Naive thymus-derived CD4-positive, alpha-beta T cell (primary cell): ENCODE measurements at regions not wholly inside any gene's neighbourhood (a gene's known extent, or its start where the extent isn't known, plus 50 kb on each side); places are given as distances from the start of the nearest gene placed in this dataset.

Experiments used
- ATAC-seq: fragments of 150-1000 bp; cut with Tn5 transposase; 2 replicates; pipeline ENCODE4 v1.10.0; 2021; ENCODE audit warnings: mild to moderate bottlenecking, moderate library complexity
- CTCF ChIA-PET: fragments of 350-600 bp; sonication (Branson Sonifier 250); formaldehyde crosslinking; loops from one replicate; lab custom pipeline; 2021; ENCODE audit warnings: antibody characterized with exemption; lab: Charles Lee
- POLR2A ChIA-PET: fragments of 350-600 bp; sonication (Branson Sonifier 250); formaldehyde crosslinking; loops from one replicate; lab custom pipeline; 2021; ENCODE audit warnings: antibody characterized with exemption, inconsistent platforms; lab: Charles Lee
- DNase-seq, 9 donors: peaks; one replicate each; pipeline versions ENCODE4 v3.0.0 to v3.0.0-alpha.2; 2020 to 2022; ENCODE audit warnings: mixed read lengths in 1 of 9
- H3K27ac ChIP-seq: one replicate; pipeline ENCODE4 v1.7.0; 2013; ENCODE audit warnings: mild to moderate bottlenecking, low read depth, low read length, moderate library complexity
- H3K27me3 ChIP-seq, 2 donors: one replicate each; pipeline ENCODE4 v1.7.0; 2013; ENCODE audit warnings: low read length in 2 of 2, mild to moderate bottlenecking in 2 of 2, moderate library complexity in 2 of 2; ENCODE audit not compliant: control insufficient read depth in 2 of 2, insufficient read depth in 2 of 2
- H3K36me3 ChIP-seq, 3 experiments: 1 replicate in 2 of 3; 2 replicates in 1 of 3; pipeline ENCODE4 v1.7.0; 2013; ENCODE audit warnings: low read length in 3 of 3, mild to moderate bottlenecking in 3 of 3, moderate library complexity in 1 of 3; ENCODE audit not compliant: insufficient read depth in 3 of 3, control insufficient read depth in 2 of 3
- H3K4me1 ChIP-seq, 2 donors: one replicate each; pipeline ENCODE4 v1.7.0; 2013; ENCODE audit warnings: low read length in 2 of 2, mild to moderate bottlenecking in 2 of 2, moderate library complexity in 1 of 2; ENCODE audit not compliant: control insufficient read depth in 2 of 2, insufficient read depth in 2 of 2
- H3K4me3 ChIP-seq: 2 replicates; pipeline ENCODE4 v1.7.0; 2013; ENCODE audit warnings: mild to moderate bottlenecking, low read length
- H3K9me3 ChIP-seq, 3 experiments: 1 replicate in 2 of 3; 2 replicates in 1 of 3; pipeline ENCODE4 v1.7.0; 2013; ENCODE audit warnings: low read length in 3 of 3; ENCODE audit not compliant: control insufficient read depth in 2 of 3
- H3K27ac Mint-ChIP-seq, 9 donors: one replicate each; pipeline ENCODE4 v1.8.0; 2020 to 2022; ENCODE audit warnings: mixed read lengths in 9 of 9, mild to moderate bottlenecking in 8 of 9, moderate library complexity in 5 of 9, inconsistent platforms in 2 of 9
- H3K27me3 Mint-ChIP-seq, 5 donors: one replicate each; pipeline ENCODE4 v1.8.0; 2021 to 2022; ENCODE audit warnings: mixed read lengths in 5 of 5, mild to moderate bottlenecking in 1 of 5
- H3K36me3 Mint-ChIP-seq, 5 donors: one replicate each; pipeline ENCODE4 v1.8.0; 2020 to 2022; ENCODE audit warnings: mixed read lengths in 5 of 5, mild to moderate bottlenecking in 3 of 5, inconsistent platforms in 1 of 5
- H3K4me1 Mint-ChIP-seq, 7 donors: one replicate each; pipeline ENCODE4 v1.8.0; 2020 to 2022; ENCODE audit warnings: mixed read lengths in 7 of 7, mild to moderate bottlenecking in 3 of 7, inconsistent platforms in 1 of 7
- H3K4me3 Mint-ChIP-seq, 10 donors: one replicate each; pipeline ENCODE4 v1.8.0; 2020 to 2022; ENCODE audit warnings: mild to moderate bottlenecking in 10 of 10, mixed read lengths in 10 of 10, moderate library complexity in 6 of 10, inconsistent platforms in 2 of 10
- H3K9me3 Mint-ChIP-seq, 11 donors: one replicate each; pipeline ENCODE4 v1.8.0; 2020 to 2022; ENCODE audit warnings: mixed read lengths in 11 of 11, mild to moderate bottlenecking in 4 of 11, inconsistent platforms in 1 of 11, moderate library complexity in 1 of 11
- intact Hi-C, 2 donors: fragments of 100-400 bp; cut with micrococcal nuclease; formaldehyde crosslinking; loops; one replicate each; pipeline ENCODE4 v1.15.1; 2023

DNA sequence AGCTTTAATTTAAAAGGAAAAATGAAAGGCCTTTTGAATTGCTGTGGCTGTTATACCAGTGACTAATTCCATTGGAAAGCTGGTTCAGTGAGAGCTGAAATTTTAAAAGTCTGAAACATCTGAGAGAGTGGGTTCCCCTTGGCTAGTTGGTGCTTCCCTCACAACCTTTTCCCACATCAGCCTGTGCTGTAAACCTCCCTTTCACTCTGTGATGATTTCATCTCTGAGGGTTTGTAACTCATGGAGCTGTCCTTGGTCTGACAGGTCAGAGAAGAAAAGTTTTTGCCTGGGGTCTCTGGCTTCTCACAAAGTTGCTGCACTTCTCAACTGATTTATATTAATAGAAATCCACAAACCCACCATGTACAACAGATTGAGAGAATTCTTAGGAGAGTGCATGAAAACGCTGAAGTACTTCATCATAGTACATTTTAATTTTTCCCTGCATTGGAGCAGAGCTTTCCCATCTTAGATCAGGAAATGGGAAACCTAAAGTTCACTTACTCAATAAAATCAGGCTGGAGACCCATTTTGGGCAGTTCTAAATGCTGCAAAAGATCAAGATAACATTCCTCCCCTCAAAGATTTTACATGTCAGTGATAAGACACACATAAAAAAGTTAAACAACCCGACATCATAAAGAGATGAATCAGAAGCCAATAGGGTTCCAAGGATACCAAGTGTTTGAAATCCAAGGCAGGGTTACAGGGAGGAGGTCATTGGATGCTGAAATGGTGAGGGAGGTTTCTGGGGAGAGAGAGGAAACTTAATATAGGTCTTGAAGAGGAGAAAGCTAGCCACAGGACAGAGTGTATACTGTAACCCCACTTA, 157.0 kb upstream of the MKLN1 start:
- no peak overlapping the region for H3K4me3 Mint-ChIP-seq
- ATAC-seq (no peak), DNase-seq (no peak)
- intact Hi-C loops, result no loop called here
- no peak overlapping the region for H3K27ac Mint-ChIP-seq
- H3K36me3 ChIP-seq, result no peaks in the 10 kb centered on the region
- H3K9me3 ChIP-seq, result no peaks in the 10 kb centered on the region
- no peak overlapping the region for H3K27ac ChIP-seq
- H3K4me1 ChIP-seq, result no peaks in the 10 kb centered on the region
- no peaks in the 10 kb centered on the region for H3K4me1 Mint-ChIP-seq
- peaks cover 0 to 4% (median 0%) of the 10 kb centered on the region in 5 donors for H3K36me3 Mint-ChIP-seq
- H3K27me3 ChIP-seq, result peaks cover 0 to 3% of the 10 kb centered on the region in 2 donors
- POLR2A ChIA-PET, result no interaction called here
- H3K4me3 ChIP-seq, result no peak overlapping the region
- CTCF ChIA-PET, result no interaction called here
- H3K27me3 Mint-ChIP-seq, result peaks cover 0 to 9% (median 4%) of the 10 kb centered on the region in 5 donors
- peaks cover 0 to 4% (median 0%) of the 10 kb centered on the region in 11 donors for H3K9me3 Mint-ChIP-seq

DNA sequence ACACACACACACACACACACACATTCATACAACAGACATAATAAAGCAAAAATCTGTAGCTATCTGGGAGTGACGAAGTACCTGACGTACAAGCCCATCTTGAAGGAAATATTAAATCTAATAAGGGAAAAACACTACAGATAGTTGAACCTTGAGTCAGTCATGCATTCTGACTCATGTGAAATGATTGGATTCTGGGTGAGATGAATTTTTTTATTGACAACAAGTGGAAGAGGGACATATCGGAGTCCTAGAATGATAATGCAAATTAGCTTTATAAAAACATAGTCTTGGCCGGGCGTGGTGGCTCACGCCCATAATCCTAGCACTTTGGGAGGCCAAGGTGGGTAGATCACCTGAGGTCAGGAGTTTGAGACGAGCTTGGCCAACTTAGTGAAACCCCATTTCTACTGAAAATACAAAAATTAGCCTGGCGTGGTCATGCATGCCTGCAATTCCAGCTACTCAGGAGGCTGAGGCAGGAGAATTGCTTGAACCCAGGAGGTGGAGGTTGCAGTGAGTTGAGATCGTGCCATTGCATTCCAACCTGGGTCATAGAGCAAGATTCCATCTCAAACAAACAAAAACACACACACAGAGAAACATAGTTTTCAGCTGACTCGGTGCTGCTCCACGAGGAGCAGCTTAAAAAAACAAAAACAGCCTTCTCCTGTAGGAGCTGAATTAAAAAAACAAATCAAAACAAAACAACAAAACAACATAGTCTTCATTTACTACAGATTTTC, 154.4 kb upstream of the MKLN1 start:
- no peak for DNase-seq
- ChIA-PET CTCF (no interaction called here), POLR2A (no interaction called here)
- H3K27me3 Mint-ChIP-seq, result peaks cover 0 to 9% (median 4%) of the 10 kb centered on the region in 5 donors
- H3K27ac Mint-ChIP-seq, result no peak overlapping the region
- H3K9me3 Mint-ChIP-seq, result peaks cover 0 to 4% (median 0%) of the 10 kb centered on the region in 11 donors
- H3K4me3 Mint-ChIP-seq, result no peak overlapping the region
- Histone ChIP-seq H3K27me3 (peaks cover 0 to 3% of the 10 kb centered on the region in 2 donors), H3K27ac (no peak overlapping the region), H3K4me3 (no peak overlapping the region), H3K36me3 (no peaks in the 10 kb centered on the region), H3K9me3 (no peaks in the 10 kb centered on the region), H3K4me1 (no peaks in the 10 kb centered on the region)
- no peak for ATAC-seq
- no peaks in the 10 kb centered on the region for H3K4me1 Mint-ChIP-seq
- H3K36me3 Mint-ChIP-seq, result peaks cover 0 to 4% (median 0%) of the 10 kb centered on the region in 5 donors
- intact Hi-C loops, result no loop called here

DNA sequence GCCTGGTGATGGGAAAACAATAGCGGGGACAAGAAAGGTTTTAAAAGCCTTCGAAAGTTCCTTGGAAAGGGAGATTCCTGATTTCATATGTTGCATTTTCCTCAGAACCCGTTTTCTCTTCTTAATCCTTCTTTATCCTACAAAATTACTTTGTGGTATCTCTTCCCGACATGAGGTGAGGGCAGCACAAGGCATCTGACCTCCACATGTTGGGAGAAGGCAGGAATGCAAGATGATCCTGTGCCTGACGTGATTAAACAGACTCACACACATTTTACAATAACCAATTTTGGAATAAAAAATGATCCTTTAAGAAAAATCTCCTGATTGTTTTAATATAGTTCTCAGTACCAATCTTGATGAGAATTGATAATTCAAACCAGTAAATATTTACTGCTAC, 153.3 kb upstream of the MKLN1 start:
- peaks cover 0 to 9% (median 4%) of the 10 kb centered on the region in 5 donors for H3K27me3 Mint-ChIP-seq
- ChIA-PET CTCF (no interaction called here), POLR2A (no interaction called here)
- no peaks in the 10 kb centered on the region for H3K9me3 ChIP-seq
- no peak overlapping the region for H3K4me3 ChIP-seq
- H3K9me3 Mint-ChIP-seq, result peaks cover 0 to 4% (median 0%) of the 10 kb centered on the region in 11 donors
- no peaks in the 10 kb centered on the region for H3K4me1 Mint-ChIP-seq
- H3K27me3 ChIP-seq, result peaks cover 0 to 2% of the 10 kb centered on the region in 2 donors
- H3K36me3 ChIP-seq, result no peaks in the 10 kb centered on the region
- H3K27ac ChIP-seq, result no peak overlapping the region
- H3K4me3 Mint-ChIP-seq, result no peak overlapping the region
- no peaks in the 10 kb centered on the region for H3K4me1 ChIP-seq
- H3K36me3 Mint-ChIP-seq, result peaks cover 0 to 4% (median 0%) of the 10 kb centered on the region in 5 donors
- DNase-seq (no peak), ATAC-seq (no peak)
- H3K27ac Mint-ChIP-seq, result no peak overlapping the region
- intact Hi-C loops, result no loop called here

DNA sequence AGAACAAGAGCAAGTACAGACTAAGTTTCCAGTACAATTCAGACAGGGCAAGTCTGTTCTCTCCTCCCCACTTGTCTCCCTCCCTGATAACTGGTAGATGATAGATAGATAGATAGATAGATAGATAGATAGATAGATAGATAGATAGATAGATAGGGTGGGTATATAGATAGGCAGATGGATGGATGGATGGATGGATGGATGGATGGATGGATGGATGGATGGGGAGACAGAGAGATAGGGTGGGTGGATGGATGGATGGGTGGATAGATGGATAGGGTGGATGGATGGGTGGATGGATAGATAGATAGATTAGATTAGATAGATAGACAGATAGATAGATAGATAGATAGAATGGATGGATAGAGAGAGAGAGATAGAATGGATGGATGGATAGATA, 152.8 kb upstream of the MKLN1 start:
- no peaks in the 10 kb centered on the region for H3K9me3 ChIP-seq
- CTCF ChIA-PET, result no interaction called here
- H3K27me3 Mint-ChIP-seq, result peaks cover 0 to 9% (median 2%) of the 10 kb centered on the region in 5 donors
- H3K4me1 ChIP-seq, result no peaks in the 10 kb centered on the region
- H3K36me3 ChIP-seq, result no peaks in the 10 kb centered on the region
- peaks cover 0 to 4% (median 0%) of the 10 kb centered on the region in 11 donors for H3K9me3 Mint-ChIP-seq
- no peaks in the 10 kb centered on the region for H3K27me3 ChIP-seq
- no peaks in the 10 kb centered on the region for H3K4me1 Mint-ChIP-seq
- intact Hi-C loops, result no loop called here
- no peak overlapping the region for H3K27ac Mint-ChIP-seq
- POLR2A ChIA-PET, result no interaction called here
- peaks cover 0 to 4% (median 0%) of the 10 kb centered on the region in 5 donors for H3K36me3 Mint-ChIP-seq
- H3K4me3 Mint-ChIP-seq, result no peak overlapping the region
- no peak overlapping the region for H3K4me3 ChIP-seq
- ATAC-seq (no peak), DNase-seq (no peak)
- no peak overlapping the region for H3K27ac ChIP-seq

DNA sequence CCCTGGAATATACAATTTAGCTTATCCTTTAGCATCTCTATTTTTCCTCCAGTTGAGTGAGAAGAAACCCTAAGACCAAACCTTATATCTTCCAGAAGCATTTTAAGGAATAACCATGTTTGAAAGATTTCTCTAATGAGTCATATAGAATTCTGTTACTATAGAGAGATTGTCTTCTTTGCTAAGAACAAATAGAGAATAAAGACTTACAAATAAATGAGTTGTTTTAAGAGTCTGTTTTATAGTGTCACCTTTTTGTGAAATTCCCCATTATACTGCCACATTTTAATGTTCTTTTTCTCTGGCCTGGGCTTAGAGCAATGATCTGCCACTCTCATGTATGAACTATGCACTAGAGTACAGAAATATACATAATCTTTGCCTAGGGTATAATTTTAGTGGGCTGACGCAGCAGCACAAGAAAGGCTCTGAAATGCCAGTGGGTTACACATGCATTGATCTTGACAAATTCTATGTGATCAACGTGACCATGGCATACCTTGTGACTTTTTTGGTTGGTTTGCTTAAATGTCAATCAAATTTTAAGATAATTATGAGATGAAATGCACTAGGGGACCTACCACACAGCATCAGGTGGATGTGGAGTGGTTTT, 145.1 kb upstream of the MKLN1 start:
- H3K36me3 ChIP-seq, result no peaks in the 10 kb centered on the region
- H3K4me3 Mint-ChIP-seq, result no peak overlapping the region
- no peak overlapping the region for H3K4me3 ChIP-seq
- no peak for DNase-seq
- H3K36me3 Mint-ChIP-seq, result no peaks in the 10 kb centered on the region
- H3K27ac Mint-ChIP-seq, result peak overlapping the region in 2 of 9 donors; percentile 1 to 33
- no peak for ATAC-seq
- no peaks in the 10 kb centered on the region for H3K27me3 ChIP-seq
- no peak overlapping the region for H3K27ac ChIP-seq
- POLR2A ChIA-PET, result no interaction called here
- no peaks in the 10 kb centered on the region for H3K27me3 Mint-ChIP-seq
- CTCF ChIA-PET, result interaction anchor here (0.6 to 1.0 kb wide), 2 partner anchors 13 to 278 kb away, joined by 3 to 7 read pairs; no protein-coding TSS in a partner anchor
- peaks cover 5 to 13% of the 10 kb centered on the region in 2 donors for H3K4me1 ChIP-seq
- intact Hi-C loops, result loop anchor here in 1 of 2 donors (10.0 kb wide), 1 partner anchor 242 kb away; no protein-coding TSS in a partner anchor
- no peaks in the 10 kb centered on the region for H3K9me3 ChIP-seq
- H3K9me3 Mint-ChIP-seq, result peaks cover 0 to 3% (median 0%) of the 10 kb centered on the region in 11 donors
- H3K4me1 Mint-ChIP-seq, result peaks cover 5 to 30% (median 14%) of the 10 kb centered on the region in 7 donors

DNA sequence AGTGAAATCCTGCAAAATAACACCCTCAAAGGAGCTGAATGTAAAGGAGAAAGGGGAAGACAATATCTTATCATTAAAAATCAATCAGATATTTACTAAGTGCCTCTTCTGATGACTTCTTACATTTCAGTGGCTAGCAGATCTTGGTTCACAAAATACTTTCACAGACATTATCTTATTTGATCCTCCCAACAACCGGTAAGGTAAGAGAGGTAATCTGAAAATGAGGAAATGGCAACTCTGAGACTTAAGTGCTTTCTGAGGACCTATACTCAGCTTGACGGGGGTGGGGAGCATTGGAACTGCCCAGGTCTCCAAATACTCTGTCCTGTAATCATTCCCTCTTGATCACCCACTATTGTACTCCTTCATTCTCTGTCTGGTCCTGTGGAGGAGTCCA, 144.6 kb upstream of the MKLN1 start:
- H3K27me3 ChIP-seq, result no peaks in the 10 kb centered on the region
- H3K27ac Mint-ChIP-seq, result peak overlapping the region in 1 of 9 donors; percentile 33
- no peaks in the 10 kb centered on the region for H3K36me3 Mint-ChIP-seq
- intact Hi-C loops, result loop anchor here in 1 of 2 donors (10.0 kb wide), 1 partner anchor 242 kb away; no protein-coding TSS in a partner anchor
- H3K27me3 Mint-ChIP-seq, result no peaks in the 10 kb centered on the region
- POLR2A ChIA-PET, result no interaction called here
- peak; percentile 34 for ATAC-seq
- H3K4me1 ChIP-seq, result peaks cover 6 to 17% of the 10 kb centered on the region in 2 donors
- DNase-seq, result no peak
- H3K9me3 Mint-ChIP-seq, result peaks cover 0 to 3% (median 0%) of the 10 kb centered on the region in 11 donors
- CTCF ChIA-PET, result interaction anchor here (0.6 to 1.0 kb wide), 2 partner anchors 13 to 279 kb away, joined by 3 to 7 read pairs; no protein-coding TSS in a partner anchor
- peak overlapping the region in 1 of 10 donors; percentile 36 for H3K4me3 Mint-ChIP-seq
- H3K9me3 ChIP-seq, result no peaks in the 10 kb centered on the region
- H3K36me3 ChIP-seq, result no peaks in the 10 kb centered on the region
- H3K27ac ChIP-seq, result no peak overlapping the region
- H3K4me3 ChIP-seq, result no peak overlapping the region
- peaks cover 5 to 33% (median 17%) of the 10 kb centered on the region in 7 donors for H3K4me1 Mint-ChIP-seq
